GM12892 (cell line): ENCODE measurements at regions not wholly inside any gene's neighbourhood (a gene's known extent, or its start where the extent isn't known, plus 50 kb on each side); places are given as distances from the start of the nearest gene placed in this dataset.

Experiments used
- POLR2A ChIP-seq: IDR thresholded peaks from 2 replicates; pipeline ENCODE4 v1.6.1; 2011; ENCODE audit warnings: low read depth, low read length, control low read depth
- POLR2AphosphoS5 ChIP-seq: IDR thresholded peaks from 2 replicates; pipeline ENCODE4 v1.6.1; 2011; ENCODE audit warnings: low read depth, low read length, control low read depth
- TAF1 ChIP-seq: IDR thresholded peaks from 2 replicates; pipeline ENCODE4 v1.6.1; 2011; ENCODE audit warnings: low read depth, mild to moderate bottlenecking, control low read depth, low read length, borderline replicate concordance

DNA sequence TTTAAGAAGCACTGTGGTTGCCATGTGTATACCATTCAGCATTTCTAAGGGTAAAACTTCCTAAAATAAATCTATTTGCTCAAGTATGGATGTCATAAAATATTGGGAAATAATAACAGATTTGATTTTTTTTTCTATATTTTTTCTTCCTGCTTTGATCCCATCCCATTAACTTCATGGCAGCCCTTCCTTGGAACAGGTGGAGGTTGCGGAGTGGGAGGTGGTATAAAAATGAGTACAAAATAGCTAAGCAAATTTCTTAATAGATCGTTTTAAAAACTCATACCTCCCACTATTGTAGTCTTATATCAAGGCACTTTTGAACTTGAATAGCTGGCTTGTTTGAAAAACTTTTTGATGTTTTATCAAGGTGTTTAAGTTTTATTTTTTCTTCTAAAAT is 152.1 kb upstream of the KYNU start:
- TF ChIP-seq POLR2A (no peak), POLR2AphosphoS5 (no peak), TAF1 (no peak)
